Transverse colon (tissue), 3 donors: ENCODE measurements at regions not wholly inside any gene's neighbourhood (a gene's known extent, or its start where the extent isn't known, plus 50 kb on each side); places are given as distances from the start of the nearest gene placed in this dataset.

ENCODE experiments used
- CTCF ChIP-seq, 5 experiments: fragments of 200-600 bp in 3 of 5; fragments of 450-650 bp in 2 of 5; sonication (generic) in 3 of 5; IDR thresholded peaks; 1 replicate in 2 of 5; 2 replicates in 3 of 5; pipeline ENCODE4 v1.5.1; 2016 to 2017; ENCODE audit warnings: antibody characterized with exemption in 5 of 5, inconsistent platforms in 3 of 5, mild to moderate bottlenecking in 2 of 5, moderate library complexity in 1 of 5
- EP300 ChIP-seq: sonication (generic); formaldehyde crosslinking; IDR thresholded peaks from one replicate; pipeline ENCODE4 v1.6.1; 2017; ENCODE audit warnings: antibody characterized with exemption, low read depth

- no peak for TF ChIP-seq EP300
- no peak for TF ChIP-seq CTCF (IDR thresholded peaks at IDR 0.05)
These were observed 480.6 kb downstream of the SETD4 start for GRCh38 chr21:35579520-35580293.
